ENCODE measurements at regions not wholly inside any gene's neighbourhood (a gene's known extent, or its start where the extent isn't known, plus 50 kb on each side); places are given as distances from the start of the nearest gene placed in this dataset.

DNA sequence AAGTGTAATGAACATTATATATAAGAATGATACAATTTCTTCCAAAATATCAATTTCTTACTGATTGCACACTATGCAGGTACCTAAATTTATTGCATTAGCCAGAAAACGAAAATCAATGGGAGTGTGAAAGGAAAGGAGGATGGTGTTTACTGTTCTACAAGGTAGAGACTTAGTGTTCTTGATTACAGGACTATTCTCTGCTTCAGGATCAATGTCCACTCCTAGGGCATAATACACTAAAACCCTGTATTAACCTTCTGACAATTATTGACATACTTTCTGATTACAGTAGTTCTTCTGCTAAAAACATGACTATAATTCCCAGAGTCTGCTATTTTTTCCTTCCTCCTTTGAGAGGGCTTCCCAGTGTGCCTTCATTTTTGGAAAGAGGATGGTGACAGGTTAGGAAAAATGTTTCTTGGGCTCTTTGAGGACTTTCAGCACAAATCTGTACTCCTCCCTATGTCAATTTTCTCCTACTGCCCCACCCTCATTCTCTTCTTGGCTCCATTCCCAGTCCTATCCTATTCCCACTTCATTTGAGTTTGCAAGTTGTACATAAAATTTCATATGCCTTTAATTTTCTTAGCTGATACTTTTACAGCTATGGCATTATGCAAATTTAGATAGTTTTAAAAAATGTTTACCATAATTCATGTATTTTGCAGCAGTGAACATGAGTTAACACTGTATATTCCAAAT lies 278.9 kb downstream of the CENPW start:
- TF ChIP-seq SUZ12 (IDR thresholded peaks at IDR 0.05) (no peak), FOXA1 (IDR thresholded peaks at IDR 0.05) (no peak), FOXK2 (IDR thresholded peaks at IDR 0.05) (no peak)

Data from HEK293T (cell line).